ENCODE measurements at regions not wholly inside any gene's neighbourhood (a gene's known extent, or its start where the extent isn't known, plus 50 kb on each side); places are given as distances from the start of the nearest gene placed in this dataset.

DNA sequence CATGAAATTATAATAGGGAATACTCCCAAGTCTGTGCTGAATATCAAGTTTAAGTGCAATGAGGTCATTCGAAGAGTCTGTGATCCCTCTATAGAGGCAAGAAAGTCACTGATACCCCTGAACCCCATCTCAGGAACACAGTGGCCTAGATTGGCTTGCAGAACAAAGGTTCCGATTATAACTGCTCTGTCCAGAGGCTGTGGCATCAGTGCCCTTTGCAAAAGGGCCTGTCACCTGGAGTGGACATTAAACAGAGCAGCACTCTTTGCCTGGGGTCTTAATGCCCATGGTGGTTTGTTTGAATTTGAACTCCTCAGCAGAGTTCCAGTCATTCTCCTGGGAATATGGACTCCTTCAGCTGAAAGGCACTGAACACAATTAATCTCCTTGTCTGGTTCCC, 93.9 kb upstream of the SLCO3A1 start:
- Histone ChIP-seq H3K4me3 (no peak overlapping the region), H3K36me3 (no peaks in the 10 kb centered on the region), H3K9me3 (no peaks in the 10 kb centered on the region), H3K27ac (no peak overlapping the region), H3K4me1 (no peaks in the 10 kb centered on the region), H3K27me3 (no peaks in the 10 kb centered on the region)
- DNase-seq (ENCODE audit: low spot score): no peak
- TF ChIP-seq, protein P1, sequence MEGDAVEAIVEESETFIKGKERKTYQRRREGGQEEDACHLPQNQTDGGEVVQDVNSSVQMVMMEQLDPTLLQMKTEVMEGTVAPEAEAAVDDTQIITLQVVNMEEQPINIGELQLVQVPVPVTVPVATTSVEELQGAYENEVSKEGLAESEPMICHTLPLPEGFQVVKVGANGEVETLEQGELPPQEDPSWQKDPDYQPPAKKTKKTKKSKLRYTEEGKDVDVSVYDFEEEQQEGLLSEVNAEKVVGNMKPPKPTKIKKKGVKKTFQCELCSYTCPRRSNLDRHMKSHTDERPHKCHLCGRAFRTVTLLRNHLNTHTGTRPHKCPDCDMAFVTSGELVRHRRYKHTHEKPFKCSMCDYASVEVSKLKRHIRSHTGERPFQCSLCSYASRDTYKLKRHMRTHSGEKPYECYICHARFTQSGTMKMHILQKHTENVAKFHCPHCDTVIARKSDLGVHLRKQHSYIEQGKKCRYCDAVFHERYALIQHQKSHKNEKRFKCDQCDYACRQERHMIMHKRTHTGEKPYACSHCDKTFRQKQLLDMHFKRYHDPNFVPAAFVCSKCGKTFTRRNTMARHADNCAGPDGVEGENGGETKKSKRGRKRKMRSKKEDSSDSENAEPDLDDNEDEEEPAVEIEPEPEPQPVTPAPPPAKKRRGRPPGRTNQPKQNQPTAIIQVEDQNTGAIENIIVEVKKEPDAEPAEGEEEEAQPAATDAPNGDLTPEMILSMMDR (IDR thresholded peaks at IDR 0.05): no peak

DNA sequence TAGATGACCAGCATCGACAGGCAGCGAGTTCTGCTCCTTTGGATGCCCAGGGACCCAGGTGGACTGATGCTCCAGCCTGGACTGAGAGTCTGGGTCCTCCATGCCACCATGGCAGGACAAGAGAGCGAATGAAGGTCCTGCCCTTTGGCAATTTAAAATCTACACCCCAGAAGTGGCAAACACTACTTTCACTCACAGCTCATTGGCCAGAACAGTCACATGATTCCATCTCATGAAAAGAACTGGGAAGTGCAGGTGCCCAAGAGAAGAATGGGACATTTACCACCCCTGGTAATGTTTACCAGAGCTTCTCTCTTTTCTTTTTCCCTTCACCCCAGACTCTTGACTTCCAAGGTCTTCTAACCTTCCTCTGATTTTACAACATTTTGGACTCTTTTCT, 87.8 kb upstream of the SLCO3A1 start:
- Histone ChIP-seq H3K9me3 (no peaks in the 10 kb centered on the region), H3K27me3 (no peaks in the 10 kb centered on the region), H3K27ac (no peak overlapping the region), H3K36me3 (no peaks in the 10 kb centered on the region), H3K4me3 (no peak overlapping the region), H3K4me1 (no peaks in the 10 kb centered on the region)
- TF ChIP-seq, protein P1 (IDR thresholded peaks at IDR 0.05): no peak
- DNase-seq (ENCODE audit: low spot score): no peak

DNA sequence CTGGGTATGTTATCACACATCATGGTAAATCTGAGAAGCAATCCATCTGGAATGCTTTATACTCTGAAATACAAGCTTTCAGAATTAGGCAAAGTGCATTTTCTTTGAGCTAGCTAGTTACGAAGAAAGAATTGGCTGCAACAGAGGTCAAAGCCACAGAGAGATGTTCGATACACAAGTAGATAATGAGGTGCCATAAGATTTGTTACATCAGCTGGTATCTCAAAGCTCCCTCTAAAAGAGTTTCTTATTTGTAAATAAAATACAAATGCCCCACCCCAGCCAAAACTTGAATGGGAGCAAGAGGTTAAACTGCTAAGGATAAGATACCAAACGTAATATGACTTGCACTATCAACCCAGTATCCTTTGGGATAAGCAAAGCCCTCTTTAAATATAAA, 84.0 kb upstream of the SLCO3A1 start:
- Histone ChIP-seq H3K4me1 (no peaks in the 10 kb centered on the region), H3K27ac (no peak overlapping the region), H3K27me3 (no peaks in the 10 kb centered on the region), H3K4me3 (no peak overlapping the region), H3K36me3 (no peaks in the 10 kb centered on the region), H3K9me3 (no peaks in the 10 kb centered on the region)
- TF ChIP-seq, protein P1 (IDR thresholded peaks at IDR 0.05): no peak
- DNase-seq (ENCODE audit: low spot score): no peak

DNA sequence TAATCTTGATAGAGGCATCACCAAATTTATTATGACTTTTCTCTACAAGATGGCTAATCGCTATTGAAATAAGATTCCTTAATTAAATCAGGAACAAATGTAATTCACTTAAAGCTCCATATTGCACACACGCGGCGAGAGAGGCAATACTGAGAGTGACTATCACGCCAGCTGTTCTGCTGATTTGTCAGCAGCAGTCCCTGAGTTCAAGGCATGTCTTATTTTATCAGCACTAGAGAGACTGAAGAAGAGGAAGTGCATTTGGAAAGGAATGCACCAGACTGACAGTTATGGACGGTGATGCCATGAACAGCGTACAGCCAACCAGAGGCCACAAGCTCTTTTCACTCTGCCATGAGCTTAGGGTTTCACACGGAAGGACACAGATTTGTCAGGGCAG, 83.6 kb upstream of the SLCO3A1 start:
- Histone ChIP-seq H3K4me3 (no peak overlapping the region), H3K27me3 (no peaks in the 10 kb centered on the region), H3K36me3 (no peaks in the 10 kb centered on the region), H3K9me3 (no peaks in the 10 kb centered on the region), H3K27ac (no peak overlapping the region), H3K4me1 (no peaks in the 10 kb centered on the region)
- DNase-seq (ENCODE audit: low spot score): no peak
- TF ChIP-seq, protein P1 (IDR thresholded peaks at IDR 0.05): no peak

DNA sequence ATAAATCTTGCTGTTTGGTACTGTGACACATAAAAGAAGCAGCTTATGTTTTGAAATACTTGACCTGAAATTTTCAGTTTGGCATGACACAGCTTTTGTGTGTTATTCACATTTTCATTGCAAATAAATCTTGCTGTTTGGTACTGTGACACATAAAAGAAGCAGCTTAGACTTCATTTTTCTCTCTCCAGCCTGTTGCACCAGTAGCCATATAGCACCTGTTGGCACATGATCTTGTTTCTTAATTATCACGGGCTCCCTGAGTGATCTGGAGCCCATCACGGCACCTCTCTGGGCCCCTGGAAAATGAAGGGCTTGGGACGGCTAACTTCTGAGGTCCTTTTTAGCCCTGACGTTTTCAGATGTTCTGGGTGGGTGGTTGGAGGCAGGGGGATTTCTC, 77.4 kb upstream of the SLCO3A1 start:
- Histone ChIP-seq H3K27ac (no peak overlapping the region), H3K9me3 (no peaks in the 10 kb centered on the region), H3K27me3 (no peaks in the 10 kb centered on the region), H3K4me1 (no peaks in the 10 kb centered on the region), H3K36me3 (no peaks in the 10 kb centered on the region), H3K4me3 (no peak overlapping the region)
- TF ChIP-seq, protein P1 (IDR thresholded peaks at IDR 0.05): no peak
- no peak for DNase-seq (ENCODE audit: low spot score)

DNA sequence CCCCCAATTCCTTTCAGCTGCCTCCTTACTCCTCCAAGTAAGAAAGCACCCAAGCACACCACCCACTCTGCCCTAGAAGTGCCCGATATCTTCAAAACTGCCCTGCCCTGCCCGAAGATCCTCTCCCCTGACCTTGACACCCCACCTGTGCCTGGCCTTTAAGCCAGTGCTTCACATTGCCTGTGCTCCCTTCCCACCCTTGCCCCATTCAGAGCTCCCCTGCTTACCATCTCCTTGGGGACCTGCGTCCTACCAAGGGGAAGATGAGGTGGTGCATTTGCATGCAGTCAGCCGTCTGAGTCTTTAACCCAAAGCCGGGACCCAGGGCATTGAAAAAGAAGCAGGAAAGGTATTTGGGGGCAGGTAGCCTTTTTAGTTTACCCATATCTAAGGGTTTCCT, 73.5 kb upstream of the SLCO3A1 start:
- H3K27ac ChIP-seq: no peak overlapping the region

More for the DNA sequence above, 73.5 kb upstream of the SLCO3A1 start:
- Histone ChIP-seq H3K36me3 (no peaks in the 10 kb centered on the region), H3K4me1 (peaks cover 0 to 10% of the 10 kb centered on the region in 2 donors), H3K27me3 (no peaks in the 10 kb centered on the region), H3K9me3 (no peaks in the 10 kb centered on the region), H3K4me3 (no peak overlapping the region)
- no peak for DNase-seq (ENCODE audit: low spot score)
- TF ChIP-seq, protein P1 (IDR thresholded peaks at IDR 0.05): no peak
